Stimulated activated CD4-positive, alpha-beta T cell treated with anti-CD3 and anti-CD28 coated beads, Interleukin-4, amount 100 ng/mL, for 48 hours (primary cell): ENCODE measurements at regions not wholly inside any gene's neighbourhood (a gene's known extent, or its start where the extent isn't known, plus 50 kb on each side); places are given as distances from the start of the nearest gene placed in this dataset.
"Not testable (repeated sequence)": the region's sequence is repeated elsewhere in the genome, so short reads cannot be mapped to it uniquely, and the experiment has no call there.

Experiments
- DNase-seq, 2 donors: peaks; one replicate each; pipeline ENCODE4 v3.0.0-alpha.2; 2020; ENCODE audit warnings: low read depth in 2 of 2

- not testable (repeated sequence) for DNase-seq
Measured at GRCh38 chr9:40906879-40907278, 221.6 kb downstream of the FOXD4L6 start.

- DNase-seq = not testable (repeated sequence)
Measured at GRCh38 chr9:40892315-40892714, 236.2 kb downstream of the FOXD4L6 start.

GRCh38 chr9:40885858-40886257 lies 242.6 kb downstream of the FOXD4L6 start:
- DNase-seq = not testable (repeated sequence)

GRCh38 chr9:40884902-40885490 lies 243.5 kb downstream of the FOXD4L6 start:
- DNase-seq = not testable (repeated sequence)

GRCh38 chr9:40884072-40884901 lies 244.2 kb downstream of the FOXD4L6 start:
- no peak for DNase-seq

GRCh38 chr9:40883423-40884071 lies 244.9 kb downstream of the FOXD4L6 start:
- DNase-seq = not testable (repeated sequence)

- DNase-seq = not testable (repeated sequence)
Measured at GRCh38 chr9:40873753-40874295, 254.7 kb downstream of the FOXD4L6 start.

- not testable (repeated sequence) for DNase-seq
Measured at GRCh38 chr9:40868437-40868836, 260.0 kb downstream of the FOXD4L6 start.
